GM21381 (cell line): ENCODE measurements at regions not wholly inside any gene's neighbourhood (a gene's known extent, or its start where the extent isn't known, plus 50 kb on each side); places are given as distances from the start of the nearest gene placed in this dataset.
"Not testable (repeated sequence)": the region's sequence is repeated elsewhere in the genome, so short reads cannot be mapped to it uniquely, and the experiment has no call there.

ENCODE experiments used
- ATAC-seq: cut with Tn5 transposase; IDR thresholded peaks from one replicate; pipeline ENCODE4 v1.9.1; 2021; ENCODE audit warnings: mild to moderate bottlenecking, moderate library complexity; ENCODE audit not compliant: unreplicated experiment

DNA sequence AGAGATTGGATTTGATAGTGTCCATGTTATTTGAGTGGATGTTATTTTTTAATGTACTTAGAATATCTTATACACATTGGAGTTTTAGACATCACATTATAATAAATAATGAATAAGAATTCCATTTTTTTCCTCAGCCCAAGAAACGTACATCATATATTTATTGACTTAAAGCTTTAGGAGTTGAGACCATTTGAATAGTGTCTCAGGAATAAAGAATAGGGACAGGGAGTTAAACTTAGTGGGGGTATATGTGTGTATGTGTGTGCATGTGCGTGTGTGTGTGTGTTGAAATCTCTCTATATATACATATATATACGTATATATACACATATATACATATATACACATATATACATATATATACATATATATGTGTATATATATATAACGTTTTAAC, 542.9 kb upstream of the CHD1 start:
- ATAC-seq: not testable (repeated sequence)

DNA sequence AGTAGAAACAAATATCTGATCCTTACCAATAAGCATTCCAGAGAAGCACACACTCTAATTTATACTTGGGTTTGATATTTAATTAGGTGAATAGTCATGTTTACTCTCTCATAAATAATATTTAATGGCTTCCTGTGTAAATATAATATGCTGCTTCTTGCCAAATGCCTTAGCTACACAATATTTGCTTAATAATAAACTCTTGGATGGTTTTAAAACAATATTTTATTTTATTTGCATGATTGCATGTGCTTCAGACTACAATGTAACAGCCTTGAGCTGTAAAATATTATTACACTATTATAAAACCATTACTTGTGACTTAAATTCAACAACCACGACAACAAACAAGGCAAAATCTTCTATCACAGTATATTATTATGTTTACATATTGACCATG, 542.4 kb upstream of the CHD1 start:
- not testable (repeated sequence) for ATAC-seq

DNA sequence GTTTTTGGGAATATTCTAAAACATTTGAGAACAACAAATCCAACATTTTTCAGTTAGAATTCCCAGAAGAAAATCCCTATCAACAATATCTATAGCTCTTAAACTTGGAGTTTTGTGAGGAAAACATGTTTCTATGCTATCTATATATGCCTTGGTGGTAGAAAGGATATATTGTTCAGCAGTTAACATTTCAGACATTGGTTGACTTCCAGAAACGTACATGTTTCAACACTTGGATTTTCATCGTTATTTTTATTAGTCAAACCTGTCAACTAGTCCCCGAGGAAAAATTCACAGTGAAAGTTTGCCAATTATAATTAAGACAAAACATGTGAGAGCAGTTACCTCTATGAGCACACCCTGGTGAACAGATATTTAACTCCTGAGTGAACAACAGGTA, 541.8 kb upstream of the CHD1 start:
- ATAC-seq: not testable (repeated sequence)

DNA sequence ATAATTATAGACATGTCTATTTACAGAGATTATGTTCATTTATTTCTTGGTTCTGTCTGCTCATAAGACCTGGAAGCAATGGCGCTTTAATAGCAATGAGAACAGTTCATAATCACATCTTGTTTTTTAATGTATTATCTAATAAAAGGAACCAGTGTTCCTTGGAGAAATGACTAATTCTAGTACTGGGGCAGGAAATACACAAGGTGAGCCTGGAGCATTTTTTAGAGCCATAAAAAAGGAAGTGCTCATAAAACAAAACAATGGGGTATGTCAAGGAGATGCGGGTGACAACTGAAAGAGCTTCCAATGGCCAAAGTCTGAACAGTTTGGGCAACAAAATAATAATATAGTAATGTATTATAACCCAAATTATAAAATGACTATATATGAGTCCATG, 531.9 kb upstream of the CHD1 start:
- no peak for ATAC-seq

DNA sequence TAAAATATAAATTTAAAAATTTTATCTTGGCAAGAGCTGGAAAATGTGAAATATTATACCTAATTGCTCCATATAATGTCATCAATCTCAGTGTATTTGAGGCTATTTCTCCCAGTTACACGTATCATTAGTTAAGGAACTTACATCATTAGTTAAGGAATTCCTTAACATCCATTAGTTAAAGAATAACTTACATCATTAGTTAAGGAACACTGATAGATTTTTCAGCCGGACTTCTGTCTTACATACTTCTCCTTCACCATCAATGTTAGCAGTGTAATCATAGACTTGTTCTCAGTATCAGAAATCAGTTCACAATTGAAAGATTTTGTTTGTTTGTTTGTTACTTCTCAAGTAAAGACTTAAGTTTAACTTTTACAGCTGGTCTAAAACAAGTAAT, 524.4 kb upstream of the CHD1 start:
- no peak for ATAC-seq

DNA sequence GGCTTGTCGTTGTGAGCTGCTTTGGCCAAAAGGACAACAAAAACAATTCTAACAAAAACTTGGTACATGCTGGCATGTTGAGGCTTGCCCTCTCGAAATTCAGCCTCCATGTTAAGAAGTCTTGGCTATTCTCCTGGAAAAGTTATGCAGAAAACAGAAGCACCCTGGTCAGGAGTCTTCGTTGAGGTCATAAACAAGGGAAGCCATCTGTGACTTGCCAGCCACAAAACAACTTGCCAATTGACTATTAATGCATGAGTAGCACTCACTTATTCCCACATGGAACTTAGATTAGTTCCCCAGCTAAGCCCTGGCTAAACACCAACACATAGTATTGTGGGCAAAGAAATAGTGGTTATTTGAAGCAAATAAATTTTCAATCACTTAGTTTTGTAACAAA, 521.0 kb upstream of the CHD1 start:
- ATAC-seq: no peak

DNA sequence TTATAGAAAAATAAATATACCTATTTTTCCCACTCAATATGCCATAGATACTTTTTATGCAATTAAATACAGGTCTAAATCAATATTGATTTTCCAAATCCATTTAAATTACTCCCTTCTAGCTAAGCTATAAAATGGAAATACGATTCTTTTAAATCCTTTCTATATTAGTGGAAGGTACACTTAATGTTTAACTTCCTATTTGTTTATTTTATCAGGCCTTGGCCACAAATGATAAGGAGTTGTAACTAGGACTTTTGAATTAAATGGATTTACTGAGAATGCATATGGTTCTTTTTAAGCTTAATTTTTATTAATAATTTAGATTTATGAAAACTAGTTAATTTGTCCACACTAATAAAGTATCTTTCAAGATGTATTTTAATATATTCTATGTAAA, 517.0 kb upstream of the CHD1 start:
- no peak for ATAC-seq

DNA sequence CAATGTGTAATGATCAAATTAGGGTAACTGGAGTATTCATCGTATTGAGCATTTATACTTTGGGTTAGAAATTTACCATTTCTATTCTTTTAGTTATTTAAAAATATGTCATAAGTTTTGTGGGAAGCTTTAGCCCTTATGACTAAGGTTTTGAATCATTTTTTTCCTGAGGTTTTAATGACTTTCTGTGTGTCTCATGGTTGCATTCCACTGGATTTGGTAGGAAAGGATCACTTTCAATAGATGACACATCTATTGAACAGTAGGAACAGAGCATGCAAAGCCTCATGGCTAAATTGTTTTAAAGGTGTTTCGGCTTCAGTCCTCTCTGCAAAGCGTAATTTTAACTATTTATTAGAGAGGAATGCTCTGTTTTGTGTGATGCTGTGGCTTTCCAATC, 512.4 kb upstream of the CHD1 start:
- ATAC-seq: no peak

DNA sequence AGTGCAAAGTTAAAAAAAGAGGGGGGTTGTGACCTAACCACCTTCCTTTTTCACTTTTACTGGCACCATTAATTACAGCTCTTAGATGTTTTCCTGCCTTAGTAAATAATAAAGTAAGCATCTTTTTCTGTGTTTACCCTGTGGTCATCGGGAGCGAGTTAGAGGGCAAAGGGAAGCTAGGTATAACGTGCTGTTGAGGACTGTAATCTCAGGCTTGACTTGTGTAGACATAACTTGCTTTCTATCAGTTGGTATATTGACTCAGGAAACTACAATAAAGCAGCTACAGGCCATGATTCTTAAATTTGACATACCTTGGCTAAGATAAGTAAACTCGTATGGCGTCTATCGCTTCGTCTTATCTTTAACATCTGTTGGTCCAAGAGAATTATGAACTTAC, 509.8 kb upstream of the CHD1 start:
- ATAC-seq: no peak

DNA sequence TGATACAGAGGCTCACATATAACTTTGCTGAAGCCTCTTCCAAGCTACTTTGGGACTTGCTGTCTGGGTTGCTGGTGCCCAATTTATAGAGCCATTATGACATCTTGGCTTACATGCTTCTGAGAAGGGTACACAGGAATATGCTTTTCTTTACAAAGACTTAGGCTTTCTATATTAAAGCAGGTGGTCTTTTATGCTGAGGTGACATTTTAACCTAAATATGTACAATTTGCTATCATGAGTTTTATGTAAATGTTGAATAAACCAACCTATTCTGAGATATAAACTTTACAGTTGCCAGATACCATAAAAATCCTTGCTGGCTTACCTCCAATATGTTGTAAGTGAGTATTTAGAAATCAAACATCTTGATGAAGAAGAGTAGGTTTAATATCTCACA, 509.2 kb upstream of the CHD1 start:
- no peak for ATAC-seq

DNA sequence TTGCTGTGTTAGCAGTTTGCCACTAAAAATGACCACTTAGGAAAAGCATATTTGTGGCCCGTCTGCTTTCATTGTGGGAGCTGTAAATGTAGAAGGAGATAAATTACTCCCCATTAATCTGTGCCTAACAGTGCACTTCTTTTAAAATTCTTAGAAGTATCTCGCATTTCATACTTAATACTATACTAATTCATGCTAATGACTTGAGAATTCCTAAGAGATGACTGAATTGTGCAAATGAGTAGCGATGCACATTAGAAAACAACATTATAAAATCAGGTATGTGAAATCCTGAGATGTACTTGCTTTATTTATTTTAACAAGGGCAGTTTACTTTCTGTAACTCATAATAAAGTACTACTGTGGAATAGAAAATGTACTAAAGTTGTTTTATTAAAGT, 494.6 kb upstream of the CHD1 start:
- ATAC-seq: not testable (repeated sequence)

DNA sequence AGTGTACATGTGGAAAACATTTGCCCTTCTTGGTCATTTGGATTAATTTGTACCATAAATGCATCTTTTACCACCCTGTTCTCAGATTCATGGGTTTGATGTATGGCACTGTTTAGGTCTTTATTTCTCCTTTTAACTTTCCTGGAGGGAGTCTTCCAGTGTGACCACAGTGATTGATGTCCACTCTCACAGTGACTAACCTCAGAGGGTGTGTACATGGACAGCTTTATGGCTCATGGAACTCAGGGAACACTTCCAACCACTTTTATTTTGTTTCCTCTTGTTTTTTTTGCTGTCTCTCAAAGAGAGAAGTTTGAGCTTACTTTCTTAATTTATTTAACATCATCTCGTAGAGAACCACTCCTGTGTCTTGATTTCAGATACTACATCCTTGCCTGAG, 489.8 kb upstream of the CHD1 start:
- not testable (repeated sequence) for ATAC-seq

DNA sequence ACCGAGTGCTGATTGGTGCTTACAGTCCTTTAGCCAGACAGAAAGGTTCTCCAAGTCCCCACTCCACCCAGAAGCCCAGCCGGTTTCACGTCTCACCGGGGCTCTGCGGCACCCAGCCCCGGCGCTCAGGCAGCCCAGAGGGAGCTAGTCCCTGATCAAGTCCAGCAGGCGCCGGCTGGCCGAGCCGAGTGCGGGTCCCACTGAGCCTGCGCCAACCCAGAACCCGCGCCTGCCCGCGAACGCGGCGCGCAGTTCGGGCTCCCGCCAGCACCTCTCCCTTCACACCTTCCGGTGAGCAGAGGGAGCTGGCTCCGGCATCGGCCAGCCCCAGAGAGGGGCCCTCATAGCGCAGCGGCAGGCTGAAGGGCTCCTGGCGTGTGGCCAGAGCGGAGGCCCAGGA, 481.6 kb upstream of the CHD1 start:
- ATAC-seq: not testable (repeated sequence)

DNA sequence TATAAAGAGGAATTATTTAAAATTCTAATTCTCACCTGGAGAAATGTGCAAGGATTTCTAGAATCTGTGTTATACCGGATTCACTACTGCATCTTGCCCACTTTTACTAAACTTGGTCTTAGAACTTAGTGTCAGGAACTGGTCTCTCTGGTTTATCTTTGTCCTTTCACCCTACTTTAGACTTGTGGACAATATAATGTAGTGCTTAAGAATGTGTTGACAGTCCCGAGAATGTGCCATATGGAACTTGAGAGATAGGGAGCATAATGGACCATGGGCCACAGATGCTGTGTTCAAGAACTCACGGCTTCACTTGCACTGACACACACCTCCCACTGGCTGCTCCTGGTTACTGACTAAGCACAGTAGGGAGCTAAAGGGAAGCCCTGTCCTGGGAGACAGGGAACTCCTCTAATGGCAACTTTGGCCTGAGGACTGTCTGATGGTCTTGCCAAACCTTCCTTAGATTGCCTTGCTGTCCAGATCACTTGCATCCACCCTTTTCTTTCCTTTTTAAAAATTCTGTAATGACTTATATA, 476.0 kb upstream of the CHD1 start:
- ATAC-seq: not testable (repeated sequence)

DNA sequence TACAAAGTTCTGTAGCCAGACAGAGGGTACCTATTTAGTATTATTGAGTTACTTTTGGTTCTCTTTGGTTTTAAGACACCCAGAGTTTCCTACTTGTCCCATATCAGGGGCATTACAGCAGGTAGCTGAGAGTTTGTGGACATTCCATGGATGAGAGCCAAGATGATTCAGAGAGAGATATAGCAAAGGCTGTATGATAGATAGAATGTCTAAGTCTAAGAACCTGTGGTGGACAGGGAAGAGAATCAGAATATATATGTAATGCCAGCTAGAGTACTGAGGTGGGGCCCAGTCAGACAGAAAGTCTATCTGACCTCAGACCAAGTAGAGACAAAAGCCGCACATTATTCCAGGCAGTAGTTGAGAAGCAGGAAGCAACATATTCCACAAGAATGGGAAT, 471.8 kb upstream of the CHD1 start:
- ATAC-seq: not testable (repeated sequence)

DNA sequence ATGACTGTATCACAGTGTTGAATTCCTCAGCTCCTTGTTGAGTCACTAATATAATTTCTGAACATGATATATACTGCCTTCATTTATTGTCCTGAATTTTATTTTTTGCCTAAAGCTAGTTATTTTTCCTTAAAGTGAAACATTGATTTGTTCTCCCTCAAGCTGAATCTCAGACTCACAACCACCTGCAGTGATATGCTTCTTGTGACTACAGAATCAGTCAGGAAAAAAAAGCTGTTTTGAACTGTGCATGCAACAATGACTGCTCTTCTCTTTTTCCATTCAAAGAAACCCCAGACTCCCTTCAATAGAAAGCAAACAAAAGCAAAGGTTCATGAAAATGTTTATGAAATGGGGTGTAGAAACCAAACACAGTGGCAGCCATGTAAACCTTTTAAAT, 470.2 kb upstream of the CHD1 start:
- no peak for ATAC-seq

DNA sequence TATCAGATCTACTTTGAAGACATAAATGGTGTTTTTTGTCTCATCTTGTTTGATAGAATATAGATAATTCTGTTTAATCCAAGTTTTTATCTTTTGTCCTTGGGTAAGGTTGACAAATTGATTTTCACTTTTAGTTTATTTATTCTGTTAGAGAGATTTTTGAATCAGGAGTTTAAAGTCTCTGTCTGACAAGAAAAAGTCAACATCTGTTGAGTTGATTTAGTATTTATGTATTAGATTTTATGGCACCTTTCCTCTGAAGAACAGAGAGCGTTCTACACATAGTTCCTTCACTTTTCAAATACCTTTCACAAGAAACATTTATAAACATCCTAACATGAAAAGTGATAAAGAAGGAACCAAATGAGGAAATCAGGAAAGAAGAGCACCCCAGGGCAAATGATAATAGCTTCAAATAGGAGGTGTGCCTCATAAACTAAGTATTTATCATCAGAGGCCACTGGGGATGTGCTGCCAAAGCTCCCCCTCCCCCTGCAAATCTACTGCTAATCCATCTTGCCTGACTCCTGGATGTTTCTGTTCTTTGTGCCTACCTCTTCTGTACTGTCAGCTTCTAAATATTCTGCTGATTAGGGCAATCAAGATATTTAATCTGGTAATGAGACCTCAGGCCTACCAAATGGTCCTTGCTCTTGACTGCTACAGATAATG, 457.7 kb upstream of the CHD1 start:
- ATAC-seq: no peak

DNA sequence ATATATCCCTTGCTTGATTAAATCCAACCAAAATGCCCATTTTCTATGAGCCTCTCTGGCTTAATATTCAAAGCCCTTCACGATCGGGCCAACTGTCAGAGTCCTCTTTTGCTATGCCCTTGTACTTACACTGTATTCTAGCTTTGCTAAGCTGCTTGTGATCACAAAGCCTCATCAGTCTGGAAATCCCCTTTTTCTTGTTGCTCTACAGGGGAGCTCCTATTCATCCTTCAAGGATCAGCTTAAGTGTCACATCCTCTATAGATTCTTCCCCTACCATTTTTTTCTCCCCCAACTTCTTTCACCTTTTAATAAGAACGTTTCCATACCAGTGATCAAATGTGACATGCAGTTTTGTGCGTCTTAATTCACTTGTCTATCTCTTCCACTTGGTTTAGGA, 450.4 kb upstream of the CHD1 start:
- ATAC-seq: no peak

DNA sequence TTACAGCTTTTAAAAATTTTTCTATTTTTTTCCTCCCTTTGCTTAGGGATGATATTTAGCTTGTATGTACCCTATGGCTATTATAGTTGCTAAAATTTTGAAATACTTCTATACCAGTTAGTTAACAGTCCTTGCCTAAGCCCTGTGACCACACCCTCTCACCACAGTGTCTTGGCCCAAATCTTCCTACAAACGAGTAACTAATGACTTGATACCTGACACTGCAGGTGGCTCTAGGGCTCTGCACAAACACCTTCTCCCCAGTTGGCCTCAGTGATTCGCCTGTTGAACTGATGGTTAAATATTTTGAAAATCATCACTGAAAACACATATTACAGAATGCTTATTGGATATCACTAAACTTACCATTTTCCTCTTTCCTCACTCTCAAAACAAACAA, 449.6 kb upstream of the CHD1 start:
- no peak for ATAC-seq

DNA sequence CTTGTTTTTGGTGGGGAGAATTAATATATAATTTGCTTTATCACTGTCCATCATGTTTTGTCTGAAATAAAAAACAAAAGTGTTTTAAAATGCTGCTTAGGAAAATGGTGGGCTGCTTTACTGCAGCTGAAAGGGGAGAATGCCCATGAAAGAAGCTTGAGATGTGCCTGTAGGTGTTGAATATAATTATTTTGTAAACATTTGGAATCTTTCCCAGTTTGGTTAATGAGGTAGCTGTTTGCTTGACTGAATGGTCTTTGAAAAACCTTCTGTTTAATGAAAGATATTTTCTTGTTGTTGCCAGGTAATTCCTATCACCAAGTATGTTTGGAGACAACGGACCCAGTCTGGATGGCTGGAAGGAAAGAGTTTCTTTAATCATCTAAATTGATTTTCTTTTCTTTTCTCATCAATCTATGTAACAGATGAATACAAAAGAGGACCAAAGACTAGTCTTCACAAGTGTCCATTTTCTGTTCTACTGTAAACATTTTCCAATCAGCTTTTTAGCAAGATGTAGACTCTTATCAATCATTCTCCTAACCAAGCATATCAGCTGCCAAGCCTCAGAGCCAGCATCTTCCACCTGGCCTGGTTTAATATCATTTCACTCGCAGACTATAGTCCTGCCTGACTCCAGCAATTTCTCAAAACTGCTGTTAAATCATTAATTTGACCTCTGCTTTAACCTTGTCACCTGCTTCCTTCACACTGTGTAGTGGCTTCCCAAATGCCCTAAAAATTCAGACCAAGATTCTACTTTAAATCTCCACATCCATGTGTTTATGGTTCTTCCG, 441.2 kb upstream of the CHD1 start:
- no peak for ATAC-seq

DNA sequence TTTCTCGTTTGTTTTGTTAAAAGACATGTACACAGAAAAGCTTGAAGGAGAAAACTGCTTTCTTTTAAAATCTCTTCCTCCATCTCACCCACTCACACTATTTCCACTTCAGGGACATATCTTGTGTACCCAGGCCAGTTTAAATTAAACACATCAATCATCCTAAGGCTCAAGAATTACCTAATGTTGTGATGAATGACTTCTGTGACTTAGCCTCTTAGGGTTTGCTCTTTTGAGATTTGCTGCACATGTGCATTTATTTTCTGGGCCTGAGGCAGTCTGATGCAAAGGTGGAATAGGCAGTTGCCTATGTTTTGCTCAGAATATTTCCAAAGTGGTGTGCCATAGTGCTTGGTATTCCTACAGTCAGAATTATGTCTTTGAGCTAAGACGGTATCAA, 439.9 kb upstream of the CHD1 start:
- no peak for ATAC-seq

DNA sequence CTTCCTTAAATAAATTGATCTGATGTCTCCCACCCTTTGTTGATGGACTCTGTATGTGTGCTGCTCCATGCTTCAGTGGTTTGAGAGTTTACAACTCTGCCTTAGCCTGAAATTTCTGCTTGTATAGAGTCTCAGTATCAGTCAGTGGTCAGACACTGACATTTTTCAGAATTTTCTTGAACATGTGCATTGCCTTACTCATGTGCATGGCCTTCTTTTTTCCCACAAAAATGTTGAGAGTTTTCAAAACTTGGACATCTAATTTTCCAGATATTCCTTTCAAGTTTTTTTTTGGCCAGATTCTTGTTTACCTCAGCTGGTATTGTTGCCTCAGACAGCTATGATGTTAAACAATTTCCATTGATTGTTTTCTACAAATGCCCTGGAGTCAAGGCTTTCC, 427.1 kb upstream of the CHD1 start:
- ATAC-seq: no peak
